MM.1S (cell line): ENCODE measurements at regions not wholly inside any gene's neighbourhood (a gene's known extent, or its start where the extent isn't known, plus 50 kb on each side); places are given as distances from the start of the nearest gene placed in this dataset.

ENCODE experiments used
- EZH2 ChIP-seq: fragments of 300-600 bp; sonication (generic); optimal IDR thresholded peaks from 2 replicates; pipeline ENCODE3; 2017; ENCODE audit warnings: low read depth, mild to moderate bottlenecking, antibody characterized with exemption, low read length, mixed read lengths
- EZH2phosphoT487 ChIP-seq: fragments of 300-600 bp; sonication (generic); IDR thresholded peaks from 2 replicates; pipeline ENCODE4 v1.6.1; 2018; ENCODE audit warnings: antibody characterized with exemption, low read length
- TF ChIP-seq, protein P1 (sequence below): fragments of 300-600 bp; sonication (generic); IDR thresholded peaks from 2 replicates; pipeline ENCODE4 v1.5.1; 2016; ENCODE audit warnings: antibody characterized with exemption, low read length, mixed read lengths

DNA sequence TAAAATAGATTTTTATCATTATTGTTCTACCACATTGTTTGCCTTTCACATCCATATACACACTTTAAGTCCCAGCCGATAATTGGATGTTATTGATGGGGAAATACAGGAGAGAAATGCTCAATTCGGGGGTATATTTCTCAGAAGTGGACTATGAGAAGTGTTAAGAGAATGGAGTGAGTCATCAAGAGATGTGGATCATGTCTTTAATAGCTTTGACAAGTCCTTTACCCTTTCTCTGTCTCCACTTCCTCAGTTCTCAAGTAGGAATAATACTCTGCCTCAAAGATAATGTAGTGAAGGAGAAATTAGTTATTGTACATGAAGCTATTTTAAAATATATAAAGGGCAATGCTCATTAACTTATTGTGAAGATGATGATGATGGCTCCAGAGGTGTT lies 1017.6 kb upstream of the PIK3C3 start:
- TF ChIP-seq EZH2 (no peak), EZH2phosphoT487 (no peak)
- TF ChIP-seq, protein P1, sequence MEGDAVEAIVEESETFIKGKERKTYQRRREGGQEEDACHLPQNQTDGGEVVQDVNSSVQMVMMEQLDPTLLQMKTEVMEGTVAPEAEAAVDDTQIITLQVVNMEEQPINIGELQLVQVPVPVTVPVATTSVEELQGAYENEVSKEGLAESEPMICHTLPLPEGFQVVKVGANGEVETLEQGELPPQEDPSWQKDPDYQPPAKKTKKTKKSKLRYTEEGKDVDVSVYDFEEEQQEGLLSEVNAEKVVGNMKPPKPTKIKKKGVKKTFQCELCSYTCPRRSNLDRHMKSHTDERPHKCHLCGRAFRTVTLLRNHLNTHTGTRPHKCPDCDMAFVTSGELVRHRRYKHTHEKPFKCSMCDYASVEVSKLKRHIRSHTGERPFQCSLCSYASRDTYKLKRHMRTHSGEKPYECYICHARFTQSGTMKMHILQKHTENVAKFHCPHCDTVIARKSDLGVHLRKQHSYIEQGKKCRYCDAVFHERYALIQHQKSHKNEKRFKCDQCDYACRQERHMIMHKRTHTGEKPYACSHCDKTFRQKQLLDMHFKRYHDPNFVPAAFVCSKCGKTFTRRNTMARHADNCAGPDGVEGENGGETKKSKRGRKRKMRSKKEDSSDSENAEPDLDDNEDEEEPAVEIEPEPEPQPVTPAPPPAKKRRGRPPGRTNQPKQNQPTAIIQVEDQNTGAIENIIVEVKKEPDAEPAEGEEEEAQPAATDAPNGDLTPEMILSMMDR, result no peak
